ENCODE measurements at regions not wholly inside any gene's neighbourhood (a gene's known extent, or its start where the extent isn't known, plus 50 kb on each side); places are given as distances from the start of the nearest gene placed in this dataset.

DNA sequence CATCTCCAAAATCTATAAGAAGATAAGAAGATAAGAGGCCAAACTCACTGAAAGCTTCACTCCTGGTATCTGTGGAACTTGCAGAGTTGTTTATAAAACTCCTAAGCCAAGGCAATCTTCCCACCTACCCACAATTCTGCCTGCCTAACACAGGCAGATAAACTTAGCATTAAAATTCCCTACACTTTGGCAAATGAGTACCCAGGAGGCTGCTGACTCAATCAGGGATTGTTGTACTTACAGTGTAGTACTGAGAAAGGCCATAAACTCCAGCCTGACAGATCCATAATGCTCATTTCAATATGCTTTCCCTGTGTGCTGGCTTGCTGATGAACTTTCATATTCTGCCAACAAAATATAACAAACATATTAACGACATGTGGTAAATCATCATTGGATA, 725.2 kb downstream of the BRINP1 start (continued):
- no peak for TF ChIP-seq CBX5 (IDR thresholded peaks at IDR 0.05; ENCODE audit: low read depth)
- no peak for TF ChIP-seq POLR2A (IDR thresholded peaks at IDR 0.05; ENCODE audit: low read depth, low read length)

DNA sequence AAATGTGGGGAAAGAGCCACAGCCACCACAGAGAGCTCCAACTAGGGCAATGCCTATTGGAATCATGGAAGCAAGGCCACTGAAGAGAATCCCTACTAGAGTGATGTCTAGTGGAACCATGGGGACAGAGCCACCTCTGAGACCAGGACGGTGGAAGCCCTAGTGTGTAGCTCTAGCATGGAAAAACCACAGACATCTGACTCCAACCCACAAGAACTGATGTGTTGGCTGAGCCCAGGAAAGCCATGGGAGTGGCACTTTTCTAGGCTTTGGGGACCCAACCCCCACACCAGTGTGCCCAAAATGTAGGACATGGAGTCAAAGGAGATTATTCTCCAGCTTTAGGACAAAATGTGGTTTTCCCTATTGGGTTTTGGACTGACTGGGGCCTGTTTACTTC, 721.9 kb downstream of the BRINP1 start:
- Histone ChIP-seq H2AFZ (ENCODE audit: control insufficient read depth, low read depth, low read length) (no peak overlapping the region), H4K20me1 (ENCODE audit: control insufficient read depth, insufficient read depth) (no peaks in the 10 kb centered on the region), H3K27ac (ENCODE audit: control insufficient read depth, insufficient read depth) (no peak overlapping the region), H3K27me3 (replicated peaks in 1 of 2; ENCODE audit: control insufficient read depth in 2 of 2, insufficient read depth in 2 of 2, low read length in 1 of 2) (no peaks in the 10 kb centered on the region), H3K9ac (ENCODE audit: control insufficient read depth, insufficient read depth, low read length) (no peak overlapping the region), H3K4me3 (no peak overlapping the region), H3K4me1 (ENCODE audit: control insufficient read depth, insufficient read depth, low read length) (no peaks in the 10 kb centered on the region), H3K4me2 (ENCODE audit: control insufficient read depth, insufficient read depth) (no peak overlapping the region), H3K79me2 (ENCODE audit: control insufficient read depth, insufficient read depth, low read length) (no peaks in the 10 kb centered on the region), H3K9me3 (replicated peaks; ENCODE audit: control insufficient read depth, insufficient read depth, low read length) (no peaks in the 10 kb centered on the region), H3K36me3 (ENCODE audit: control insufficient read depth in 2 of 2, insufficient read depth in 2 of 2, low read length in 1 of 2) (no peaks in the 10 kb centered on the region)
- FAIRE-seq: no peak
- intact Hi-C loops (cut with micrococcal nuclease; ENCODE audit: unreplicated experiment) (no loop called here), in situ Hi-C loops (cut with MboI) (no loop called here)
- ChIA-PET CTCF (no interaction called here), SMC1A (ENCODE audit: uncharacterized antibody, unreplicated experiment) (interaction anchor here (1.2 kb wide), 1 partner anchor 38 kb away, joined by 4 read pairs; no protein-coding TSS in a partner anchor), POLR2A (no interaction called here), RAD21 (ENCODE audit: unreplicated experiment) (no interaction called here)
- BruUV-seq (replicated peaks): no TSS peak
- DNase-seq (ENCODE audit: low read depth, low spot score): no peak
- no peak for ATAC-seq
- 0% methylated on average over 1 of the region's 1 CpG for WGBS (ENCODE audit: insufficient coverage, insufficient replicate concordance, low lambda C conversion rate, missing lambda C conversion rate)
- no peak for TF ChIP-seq POU2F2 (IDR thresholded peaks at IDR 0.05; ENCODE audit: borderline replicate concordance, low read depth, low read length)
- no peak for TF ChIP-seq TCF7 (IDR thresholded peaks at IDR 0.05; ENCODE audit: borderline replicate concordance)
- no peak for TF ChIP-seq CBX5 (IDR thresholded peaks at IDR 0.05; ENCODE audit: low read depth)
- TF ChIP-seq, protein P1, sequence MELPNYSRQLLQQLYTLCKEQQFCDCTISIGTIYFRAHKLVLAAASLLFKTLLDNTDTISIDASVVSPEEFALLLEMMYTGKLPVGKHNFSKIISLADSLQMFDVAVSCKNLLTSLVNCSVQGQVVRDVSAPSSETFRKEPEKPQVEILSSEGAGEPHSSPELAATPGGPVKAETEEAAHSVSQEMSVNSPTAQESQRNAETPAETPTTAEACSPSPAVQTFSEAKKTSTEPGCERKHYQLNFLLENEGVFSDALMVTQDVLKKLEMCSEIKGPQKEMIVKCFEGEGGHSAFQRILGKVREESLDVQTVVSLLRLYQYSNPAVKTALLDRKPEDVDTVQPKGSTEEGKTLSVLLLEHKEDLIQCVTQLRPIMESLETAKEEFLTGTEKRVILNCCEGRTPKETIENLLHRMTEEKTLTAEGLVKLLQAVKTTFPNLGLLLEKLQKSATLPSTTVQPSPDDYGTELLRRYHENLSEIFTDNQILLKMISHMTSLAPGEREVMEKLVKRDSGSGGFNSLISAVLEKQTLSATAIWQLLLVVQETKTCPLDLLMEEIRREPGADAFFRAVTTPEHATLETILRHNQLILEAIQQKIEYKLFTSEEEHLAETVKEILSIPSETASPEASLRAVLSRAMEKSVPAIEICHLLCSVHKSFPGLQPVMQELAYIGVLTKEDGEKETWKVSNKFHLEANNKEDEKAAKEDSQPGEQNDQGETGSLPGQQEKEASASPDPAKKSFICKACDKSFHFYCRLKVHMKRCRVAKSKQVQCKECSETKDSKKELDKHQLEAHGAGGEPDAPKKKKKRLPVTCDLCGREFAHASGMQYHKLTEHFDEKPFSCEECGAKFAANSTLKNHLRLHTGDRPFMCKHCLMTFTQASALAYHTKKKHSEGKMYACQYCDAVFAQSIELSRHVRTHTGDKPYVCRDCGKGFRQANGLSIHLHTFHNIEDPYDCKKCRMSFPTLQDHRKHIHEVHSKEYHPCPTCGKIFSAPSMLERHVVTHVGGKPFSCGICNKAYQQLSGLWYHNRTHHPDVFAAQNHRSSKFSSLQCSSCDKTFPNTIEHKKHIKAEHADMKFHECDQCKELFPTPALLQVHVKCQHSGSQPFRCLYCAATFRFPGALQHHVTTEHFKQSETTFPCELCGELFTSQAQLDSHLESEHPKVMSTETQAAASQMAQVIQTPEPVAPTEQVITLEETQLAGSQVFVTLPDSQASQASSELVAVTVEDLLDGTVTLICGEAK (IDR thresholded peaks at IDR 0.05; ENCODE audit: borderline replicate concordance): no peak
- TF ChIP-seq PML (IDR thresholded peaks at IDR 0.05; ENCODE audit: low read length): no peak
- no peak for TF ChIP-seq SMAD1 (IDR thresholded peaks at IDR 0.05; ENCODE audit: low read depth, partially characterized antibody)
- TF ChIP-seq, protein P2, sequence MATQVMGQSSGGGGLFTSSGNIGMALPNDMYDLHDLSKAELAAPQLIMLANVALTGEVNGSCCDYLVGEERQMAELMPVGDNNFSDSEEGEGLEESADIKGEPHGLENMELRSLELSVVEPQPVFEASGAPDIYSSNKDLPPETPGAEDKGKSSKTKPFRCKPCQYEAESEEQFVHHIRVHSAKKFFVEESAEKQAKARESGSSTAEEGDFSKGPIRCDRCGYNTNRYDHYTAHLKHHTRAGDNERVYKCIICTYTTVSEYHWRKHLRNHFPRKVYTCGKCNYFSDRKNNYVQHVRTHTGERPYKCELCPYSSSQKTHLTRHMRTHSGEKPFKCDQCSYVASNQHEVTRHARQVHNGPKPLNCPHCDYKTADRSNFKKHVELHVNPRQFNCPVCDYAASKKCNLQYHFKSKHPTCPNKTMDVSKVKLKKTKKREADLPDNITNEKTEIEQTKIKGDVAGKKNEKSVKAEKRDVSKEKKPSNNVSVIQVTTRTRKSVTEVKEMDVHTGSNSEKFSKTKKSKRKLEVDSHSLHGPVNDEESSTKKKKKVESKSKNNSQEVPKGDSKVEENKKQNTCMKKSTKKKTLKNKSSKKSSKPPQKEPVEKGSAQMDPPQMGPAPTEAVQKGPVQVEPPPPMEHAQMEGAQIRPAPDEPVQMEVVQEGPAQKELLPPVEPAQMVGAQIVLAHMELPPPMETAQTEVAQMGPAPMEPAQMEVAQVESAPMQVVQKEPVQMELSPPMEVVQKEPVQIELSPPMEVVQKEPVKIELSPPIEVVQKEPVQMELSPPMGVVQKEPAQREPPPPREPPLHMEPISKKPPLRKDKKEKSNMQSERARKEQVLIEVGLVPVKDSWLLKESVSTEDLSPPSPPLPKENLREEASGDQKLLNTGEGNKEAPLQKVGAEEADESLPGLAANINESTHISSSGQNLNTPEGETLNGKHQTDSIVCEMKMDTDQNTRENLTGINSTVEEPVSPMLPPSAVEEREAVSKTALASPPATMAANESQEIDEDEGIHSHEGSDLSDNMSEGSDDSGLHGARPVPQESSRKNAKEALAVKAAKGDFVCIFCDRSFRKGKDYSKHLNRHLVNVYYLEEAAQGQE (IDR thresholded peaks at IDR 0.05; ENCODE audit: low read depth, low read length): no peak
- TF ChIP-seq, protein P3, sequence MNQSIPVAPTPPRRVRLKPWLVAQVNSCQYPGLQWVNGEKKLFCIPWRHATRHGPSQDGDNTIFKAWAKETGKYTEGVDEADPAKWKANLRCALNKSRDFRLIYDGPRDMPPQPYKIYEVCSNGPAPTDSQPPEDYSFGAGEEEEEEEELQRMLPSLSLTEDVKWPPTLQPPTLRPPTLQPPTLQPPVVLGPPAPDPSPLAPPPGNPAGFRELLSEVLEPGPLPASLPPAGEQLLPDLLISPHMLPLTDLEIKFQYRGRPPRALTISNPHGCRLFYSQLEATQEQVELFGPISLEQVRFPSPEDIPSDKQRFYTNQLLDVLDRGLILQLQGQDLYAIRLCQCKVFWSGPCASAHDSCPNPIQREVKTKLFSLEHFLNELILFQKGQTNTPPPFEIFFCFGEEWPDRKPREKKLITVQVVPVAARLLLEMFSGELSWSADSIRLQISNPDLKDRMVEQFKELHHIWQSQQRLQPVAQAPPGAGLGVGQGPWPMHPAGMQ (IDR thresholded peaks at IDR 0.05; ENCODE audit: borderline replicate concordance): no peak
- TF ChIP-seq, protein P4, sequence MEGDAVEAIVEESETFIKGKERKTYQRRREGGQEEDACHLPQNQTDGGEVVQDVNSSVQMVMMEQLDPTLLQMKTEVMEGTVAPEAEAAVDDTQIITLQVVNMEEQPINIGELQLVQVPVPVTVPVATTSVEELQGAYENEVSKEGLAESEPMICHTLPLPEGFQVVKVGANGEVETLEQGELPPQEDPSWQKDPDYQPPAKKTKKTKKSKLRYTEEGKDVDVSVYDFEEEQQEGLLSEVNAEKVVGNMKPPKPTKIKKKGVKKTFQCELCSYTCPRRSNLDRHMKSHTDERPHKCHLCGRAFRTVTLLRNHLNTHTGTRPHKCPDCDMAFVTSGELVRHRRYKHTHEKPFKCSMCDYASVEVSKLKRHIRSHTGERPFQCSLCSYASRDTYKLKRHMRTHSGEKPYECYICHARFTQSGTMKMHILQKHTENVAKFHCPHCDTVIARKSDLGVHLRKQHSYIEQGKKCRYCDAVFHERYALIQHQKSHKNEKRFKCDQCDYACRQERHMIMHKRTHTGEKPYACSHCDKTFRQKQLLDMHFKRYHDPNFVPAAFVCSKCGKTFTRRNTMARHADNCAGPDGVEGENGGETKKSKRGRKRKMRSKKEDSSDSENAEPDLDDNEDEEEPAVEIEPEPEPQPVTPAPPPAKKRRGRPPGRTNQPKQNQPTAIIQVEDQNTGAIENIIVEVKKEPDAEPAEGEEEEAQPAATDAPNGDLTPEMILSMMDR (IDR thresholded peaks at IDR 0.05 in 2 of 3, conservative IDR thresholded peaks at IDR 0.05 in 1 of 3; ENCODE audit: control insufficient read depth in 2 of 3, extremely low read depth in 1 of 3, insufficient read depth in 1 of 3, low read depth in 3 of 3, low read length in 3 of 3): no peak
- no peak for TF ChIP-seq RAD21 (IDR thresholded peaks at IDR 0.05; ENCODE audit: insufficient read depth, low read depth, low read length)
- TF ChIP-seq HDGF (IDR thresholded peaks at IDR 0.05): no peak

Measured in GM12878 (cell line).